WTC11 (cell line): ENCODE measurements at regions not wholly inside any gene's neighbourhood (a gene's known extent, or its start where the extent isn't known, plus 50 kb on each side); places are given as distances from the start of the nearest gene placed in this dataset.

Experiments
- ATAC-seq: fragments of 200-7000 bp; cut with Tn5 transposase; 2 replicates; pipeline ENCODE4 v1.10.0; 2021; ENCODE audit warnings: mild to moderate bottlenecking, moderate library complexity
- CTCF ChIA-PET: fragments of 300-600 bp; sonication (Branson Sonifier 250); formaldehyde crosslinking; loops from one replicate; lab custom pipeline; 2021; ENCODE audit warnings: antibody characterized with exemption; lab: Charles Lee
- POLR2A ChIA-PET: fragments of 350-600 bp; sonication (Branson Sonifier 250); formaldehyde crosslinking; loops from one replicate; lab custom pipeline; 2021; ENCODE audit warnings: antibody characterized with exemption; lab: Charles Lee
- DNase-seq: peaks from one replicate; pipeline ENCODE4 v3.0.0; 2021; ENCODE audit warnings: low spot score
- H3K27ac Mint-ChIP-seq: 2 replicates; pipeline ENCODE4 v1.8.0; 2021; ENCODE audit warnings: mixed read lengths
- H3K27me3 Mint-ChIP-seq: 2 replicates; pipeline ENCODE4 v1.8.0; 2021; ENCODE audit warnings: low read depth, mild to moderate bottlenecking, moderate library complexity, mixed read lengths
- H3K36me3 Mint-ChIP-seq: 2 replicates; pipeline ENCODE4 v1.8.0; 2021; ENCODE audit warnings: mixed read lengths
- H3K4me1 Mint-ChIP-seq: 2 replicates; pipeline ENCODE4 v1.8.0; 2022; ENCODE audit warnings: mixed read lengths
- H3K4me3 Mint-ChIP-seq: 2 replicates; pipeline ENCODE4 v1.8.0; 2021; ENCODE audit warnings: mild to moderate bottlenecking, moderate library complexity, mixed read lengths
- H3K9me3 Mint-ChIP-seq: 2 replicates; pipeline ENCODE4 v1.8.0; 2021; ENCODE audit warnings: mixed read lengths
- CDX4 ChIP-seq: fragments of 250-450 bp; sonication (Bioruptor Pico); IDR thresholded peaks from 2 replicates; pipeline ENCODE4 v1.9.0; 2021; ENCODE audit warnings: moderate library complexity, mild to moderate bottlenecking, inconsistent platforms, borderline replicate concordance
- CREB1 ChIP-seq: sonication (generic); formaldehyde crosslinking; IDR thresholded peaks from 2 replicates; pipeline ENCODE4 v1.8.0; 2023; ENCODE audit warnings: mild to moderate bottlenecking, missing genetic modification reagents
- CREM ChIP-seq: sonication (generic); formaldehyde crosslinking; IDR thresholded peaks from 2 replicates; pipeline ENCODE4 v1.8.1; 2022; ENCODE audit warnings: mild to moderate bottlenecking, missing genetic modification reagents, moderate library complexity
- EMX1 ChIP-seq: fragments of 250-450 bp; sonication (Bioruptor Pico); IDR thresholded peaks from 2 replicates; pipeline ENCODE4 v1.8.0; 2021; ENCODE audit warnings: mild to moderate bottlenecking
- ETV6 ChIP-seq: sonication (generic); formaldehyde crosslinking; IDR thresholded peaks from 2 replicates; pipeline ENCODE4 v1.8.1; 2022; ENCODE audit warnings: mild to moderate bottlenecking, missing genetic modification reagents
- HMGA2 ChIP-seq: fragments of 250-450 bp; sonication (Bioruptor Pico); IDR thresholded peaks from 2 replicates; pipeline ENCODE4 v1.4.0; 2021; ENCODE audit warnings: mild to moderate bottlenecking, moderate library complexity
- HMGXB4 ChIP-seq: sonication (generic); formaldehyde crosslinking; IDR thresholded peaks from 2 replicates; pipeline ENCODE4 v1.8.1; 2023; ENCODE audit warnings: mild to moderate bottlenecking, moderate library complexity, missing genetic modification reagents
- MYBL2 ChIP-seq: sonication (generic); formaldehyde crosslinking; IDR thresholded peaks from 2 replicates; pipeline ENCODE4 v1.8.1; 2023; ENCODE audit warnings: mild to moderate bottlenecking, moderate library complexity, missing genetic modification reagents
- NFATC4 ChIP-seq: fragments of 250-450 bp; sonication (Bioruptor Pico); IDR thresholded peaks from 2 replicates; pipeline ENCODE4 v1.9.0; 2021; ENCODE audit warnings: mild to moderate bottlenecking
- PREB ChIP-seq: sonication (generic); formaldehyde crosslinking; IDR thresholded peaks from 2 replicates; pipeline ENCODE4 v1.8.1; 2022; ENCODE audit warnings: mild to moderate bottlenecking, missing genetic modification reagents, moderate library complexity, borderline replicate concordance
- TEAD1 ChIP-seq: sonication (generic); formaldehyde crosslinking; IDR thresholded peaks from 2 replicates; pipeline ENCODE4 v1.8.0; 2022; ENCODE audit warnings: mild to moderate bottlenecking, missing genetic modification reagents
- ZBTB43 ChIP-seq: sonication (generic); formaldehyde crosslinking; IDR thresholded peaks from 2 replicates; pipeline ENCODE4 v1.8.1; 2023; ENCODE audit warnings: mild to moderate bottlenecking, missing genetic modification reagents
- ZNF121 ChIP-seq: sonication (generic); formaldehyde crosslinking; IDR thresholded peaks from 2 replicates; pipeline ENCODE4 v1.8.0; 2023; ENCODE audit warnings: missing genetic modification reagents
- ZNF232 ChIP-seq: sonication (generic); formaldehyde crosslinking; IDR thresholded peaks from 2 replicates; pipeline ENCODE4 v1.8.0; 2022; ENCODE audit warnings: mild to moderate bottlenecking, missing genetic modification reagents
- ZNF281 ChIP-seq: sonication (generic); formaldehyde crosslinking; IDR thresholded peaks from 2 replicates; pipeline ENCODE4 v1.8.0; 2023; ENCODE audit warnings: mild to moderate bottlenecking, missing genetic modification reagents
- ZNF532 ChIP-seq: fragments of 250-450 bp; sonication (Bioruptor Pico); IDR thresholded peaks from 2 replicates; pipeline ENCODE4 v1.9.0; 2021; ENCODE audit warnings: mild to moderate bottlenecking, borderline replicate concordance
- TF ChIP-seq, protein P1 (sequence below): sonication (generic); formaldehyde crosslinking; IDR thresholded peaks from 2 replicates; pipeline ENCODE4 v1.8.0; 2022; ENCODE audit warnings: mild to moderate bottlenecking, missing genetic modification reagents
- TF ChIP-seq, protein P2 (sequence below): sonication (generic); formaldehyde crosslinking; conservative IDR thresholded peaks from 2 replicates; pipeline ENCODE4 v1.8.1; 2022; ENCODE audit warnings: mild to moderate bottlenecking, missing genetic modification reagents
- TF ChIP-seq, protein P3 (sequence below): sonication (generic); formaldehyde crosslinking; IDR thresholded peaks from 2 replicates; pipeline ENCODE4 v1.8.0; 2022; ENCODE audit warnings: mild to moderate bottlenecking, missing genetic modification reagents

DNA sequence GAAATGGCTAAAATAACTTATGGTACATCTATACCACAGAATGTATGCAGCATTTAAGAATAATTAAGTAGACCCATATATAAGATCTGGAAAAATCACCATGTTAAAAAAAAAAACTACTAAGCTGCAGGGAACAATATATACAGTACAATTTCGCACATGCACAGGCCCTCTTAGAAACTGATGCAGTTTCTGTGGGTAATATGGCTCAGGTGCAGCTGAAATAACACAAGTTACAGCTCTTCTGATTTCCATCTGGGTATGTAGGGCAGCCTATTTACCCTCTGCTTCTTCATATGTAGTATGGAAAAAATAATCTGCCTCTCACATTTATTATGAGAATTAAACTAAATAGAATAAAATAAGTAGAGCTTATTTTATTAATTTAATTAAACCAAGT is 82.9 kb downstream of the YIPF5 start (continued):
- TF ChIP-seq CDX4 (no peak), ZNF281 (CRISPR knock-in tag) (no peak), CREB1 (CRISPR knock-in tag) (no peak), NFATC4 (CRISPR knock-in tag) (no peak), PREB (no peak), ZBTB43 (CRISPR knock-in tag) (no peak), MYBL2 (CRISPR knock-in tag) (no peak), ZNF121 (CRISPR knock-in tag) (no peak)
- TF ChIP-seq, protein P1, sequence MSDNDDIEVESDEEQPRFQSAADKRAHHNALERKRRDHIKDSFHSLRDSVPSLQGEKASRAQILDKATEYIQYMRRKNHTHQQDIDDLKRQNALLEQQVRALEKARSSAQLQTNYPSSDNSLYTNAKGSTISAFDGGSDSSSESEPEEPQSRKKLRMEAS (CRISPR knock-in tag), result no peak

GRCh38 chr5:144088206-144089064 is 82.0 kb downstream of the YIPF5 start:
- Mint-ChIP-seq H3K27me3 (peaks cover 46% of the 10 kb centered on the region), H3K27ac (no peak overlapping the region), H3K9me3 (no peaks in the 10 kb centered on the region), H3K4me1 (peaks cover 15% of the 10 kb centered on the region), H3K36me3 (no peaks in the 10 kb centered on the region), H3K4me3 (no peak overlapping the region)
- ChIA-PET POLR2A (no interaction called here), CTCF (no interaction called here)
- ATAC-seq (no peak), DNase-seq (no peak)
- TF ChIP-seq, protein P2, sequence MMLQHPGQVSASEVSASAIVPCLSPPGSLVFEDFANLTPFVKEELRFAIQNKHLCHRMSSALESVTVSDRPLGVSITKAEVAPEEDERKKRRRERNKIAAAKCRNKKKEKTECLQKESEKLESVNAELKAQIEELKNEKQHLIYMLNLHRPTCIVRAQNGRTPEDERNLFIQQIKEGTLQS (CRISPR knock-in tag), result no peak
- TF ChIP-seq EMX1 (CRISPR knock-in tag), result no peak
- TF ChIP-seq ZNF232 (CRISPR knock-in tag), result no peak
- TF ChIP-seq, protein P3, sequence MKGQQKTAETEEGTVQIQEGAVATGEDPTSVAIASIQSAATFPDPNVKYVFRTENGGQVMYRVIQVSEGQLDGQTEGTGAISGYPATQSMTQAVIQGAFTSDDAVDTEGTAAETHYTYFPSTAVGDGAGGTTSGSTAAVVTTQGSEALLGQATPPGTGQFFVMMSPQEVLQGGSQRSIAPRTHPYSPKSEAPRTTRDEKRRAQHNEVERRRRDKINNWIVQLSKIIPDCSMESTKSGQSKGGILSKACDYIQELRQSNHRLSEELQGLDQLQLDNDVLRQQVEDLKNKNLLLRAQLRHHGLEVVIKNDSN (CRISPR knock-in tag), result no peak
- no peak for TF ChIP-seq HMGXB4 (CRISPR knock-in tag)
- TF ChIP-seq TEAD1 (CRISPR knock-in tag), result no peak
- no peak for TF ChIP-seq HMGA2
- no peak for TF ChIP-seq CREM (CRISPR knock-in tag)
- no peak for TF ChIP-seq ETV6
- TF ChIP-seq ZNF532 (CRISPR knock-in tag), result no peak
